GM10248 (cell line): ENCODE measurements at regions not wholly inside any gene's neighbourhood (a gene's known extent, or its start where the extent isn't known, plus 50 kb on each side); places are given as distances from the start of the nearest gene placed in this dataset.

Experiments used
- CTCF ChIA-PET: fragments of 300-600 bp; sonication (Branson Sonifier 250); formaldehyde crosslinking; extraction: SDS; loops from one replicate; lab custom pipeline; 2021; ENCODE audit warnings: antibody characterized with exemption; lab: Yijun Ruan, JAX
- POLR2A ChIA-PET: fragments of 350-650 bp; sonication (Branson Sonifier 250); formaldehyde crosslinking; extraction: SDS; loops from one replicate; lab custom pipeline; 2020; ENCODE audit warnings: antibody characterized with exemption; lab: Yijun Ruan, JAX
- DNase-seq: peaks from one replicate; pipeline ENCODE4 v3.0.0; 2012; ENCODE audit errors: extremely low spot score
- TF ChIP-seq, protein P1 (sequence below): IDR thresholded peaks from 2 replicates; pipeline ENCODE4 v1.5.1; 2012; ENCODE audit warnings: mild to moderate bottlenecking, low read depth; ENCODE audit errors: extremely low read depth, missing control alignments, control extremely low read depth

DNA sequence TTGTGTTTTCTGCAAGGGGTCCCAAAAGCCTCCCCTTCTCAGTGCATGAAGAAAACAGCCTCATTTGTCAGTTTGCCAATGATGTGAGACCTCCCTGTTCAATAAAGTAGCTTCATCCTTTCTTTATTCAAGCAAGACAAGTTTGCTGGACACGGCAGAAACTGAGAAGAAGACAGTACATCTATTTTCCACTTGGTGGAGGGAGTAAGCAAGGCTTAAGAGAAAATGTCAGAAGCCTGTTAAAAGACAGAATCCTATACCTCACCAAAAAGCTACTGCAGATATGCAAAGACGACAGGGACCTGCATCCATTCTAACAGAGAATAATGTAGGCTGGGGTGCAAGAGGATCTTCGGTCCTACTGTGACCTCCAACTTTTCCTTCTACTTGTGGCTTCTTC lies 506.8 kb upstream of the VRK2 start:
- no peak for DNase-seq
- CTCF ChIA-PET, result no interaction called here
- POLR2A ChIA-PET, result no interaction called here
- TF ChIP-seq, protein P1, sequence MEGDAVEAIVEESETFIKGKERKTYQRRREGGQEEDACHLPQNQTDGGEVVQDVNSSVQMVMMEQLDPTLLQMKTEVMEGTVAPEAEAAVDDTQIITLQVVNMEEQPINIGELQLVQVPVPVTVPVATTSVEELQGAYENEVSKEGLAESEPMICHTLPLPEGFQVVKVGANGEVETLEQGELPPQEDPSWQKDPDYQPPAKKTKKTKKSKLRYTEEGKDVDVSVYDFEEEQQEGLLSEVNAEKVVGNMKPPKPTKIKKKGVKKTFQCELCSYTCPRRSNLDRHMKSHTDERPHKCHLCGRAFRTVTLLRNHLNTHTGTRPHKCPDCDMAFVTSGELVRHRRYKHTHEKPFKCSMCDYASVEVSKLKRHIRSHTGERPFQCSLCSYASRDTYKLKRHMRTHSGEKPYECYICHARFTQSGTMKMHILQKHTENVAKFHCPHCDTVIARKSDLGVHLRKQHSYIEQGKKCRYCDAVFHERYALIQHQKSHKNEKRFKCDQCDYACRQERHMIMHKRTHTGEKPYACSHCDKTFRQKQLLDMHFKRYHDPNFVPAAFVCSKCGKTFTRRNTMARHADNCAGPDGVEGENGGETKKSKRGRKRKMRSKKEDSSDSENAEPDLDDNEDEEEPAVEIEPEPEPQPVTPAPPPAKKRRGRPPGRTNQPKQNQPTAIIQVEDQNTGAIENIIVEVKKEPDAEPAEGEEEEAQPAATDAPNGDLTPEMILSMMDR, result no peak

DNA sequence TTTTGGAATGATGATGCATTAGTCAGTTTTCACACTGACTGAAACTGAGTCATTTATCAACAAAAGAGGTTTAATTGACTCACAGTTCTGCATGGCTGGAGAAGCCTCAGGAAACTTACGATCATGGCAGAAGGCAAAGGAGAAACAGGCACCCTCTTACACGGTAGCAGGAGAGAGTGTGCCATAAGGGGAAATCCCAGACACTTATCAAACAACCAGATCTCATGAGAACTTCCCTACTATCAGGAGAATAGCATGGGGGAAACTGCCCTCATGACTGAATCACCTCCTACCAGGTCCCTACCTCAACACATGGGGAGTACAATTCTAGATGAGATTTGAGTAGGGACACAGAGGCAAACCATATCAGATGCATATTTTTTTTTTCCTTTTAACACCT lies 504.5 kb upstream of the VRK2 start:
- ChIA-PET POLR2A (no interaction called here), CTCF (interaction anchor here (0.8 kb wide), 1 partner anchor 11 kb away, joined by 3 read pairs; no protein-coding TSS in a partner anchor)
- no peak for DNase-seq
- TF ChIP-seq, protein P1, result no peak

DNA sequence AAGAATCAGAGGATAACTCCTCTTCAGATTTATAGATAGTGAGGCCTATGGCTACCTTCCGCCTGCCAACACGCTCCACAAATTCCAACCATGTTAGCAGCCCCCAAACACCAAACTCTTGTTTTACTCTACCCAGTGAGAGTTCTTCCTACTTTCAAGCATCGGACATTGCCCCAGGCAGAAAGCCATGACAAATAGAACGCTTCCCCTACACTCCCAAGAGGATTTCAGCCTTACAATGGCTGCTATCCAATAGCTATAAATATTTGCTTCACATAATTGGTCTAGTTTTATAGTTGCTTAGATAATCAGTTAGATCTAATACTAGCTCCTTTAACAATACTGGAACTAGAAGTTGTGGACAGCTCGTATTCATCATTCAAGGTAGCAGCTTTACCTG lies 503.4 kb upstream of the VRK2 start:
- TF ChIP-seq, protein P1, result no peak
- ChIA-PET POLR2A (no interaction called here), CTCF (interaction anchor here (0.9 kb wide), 1 partner anchor 11 kb away, joined by 4 read pairs; no protein-coding TSS in a partner anchor)
- DNase-seq, result no peak

DNA sequence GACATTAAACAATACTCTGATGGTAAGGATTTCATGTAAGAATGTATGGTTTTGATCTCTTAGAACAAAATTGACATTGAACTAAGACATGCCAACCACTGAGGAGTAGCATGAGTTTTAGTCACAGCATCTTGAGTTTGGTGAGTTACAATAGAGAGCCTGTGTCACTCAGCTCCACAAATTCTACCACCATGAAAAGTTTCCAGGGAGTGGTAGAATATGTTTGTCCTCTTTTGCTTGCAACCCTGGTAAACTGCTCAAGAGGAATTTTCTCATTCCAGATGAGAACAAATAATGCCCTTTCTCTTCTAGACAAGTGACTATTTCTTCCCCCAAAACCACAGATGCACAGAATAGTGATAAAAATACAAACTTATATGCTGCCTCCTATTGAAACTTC lies 502.0 kb upstream of the VRK2 start:
- ChIA-PET CTCF (no interaction called here), POLR2A (no interaction called here)
- TF ChIP-seq, protein P1, result no peak
- DNase-seq, result no peak

DNA sequence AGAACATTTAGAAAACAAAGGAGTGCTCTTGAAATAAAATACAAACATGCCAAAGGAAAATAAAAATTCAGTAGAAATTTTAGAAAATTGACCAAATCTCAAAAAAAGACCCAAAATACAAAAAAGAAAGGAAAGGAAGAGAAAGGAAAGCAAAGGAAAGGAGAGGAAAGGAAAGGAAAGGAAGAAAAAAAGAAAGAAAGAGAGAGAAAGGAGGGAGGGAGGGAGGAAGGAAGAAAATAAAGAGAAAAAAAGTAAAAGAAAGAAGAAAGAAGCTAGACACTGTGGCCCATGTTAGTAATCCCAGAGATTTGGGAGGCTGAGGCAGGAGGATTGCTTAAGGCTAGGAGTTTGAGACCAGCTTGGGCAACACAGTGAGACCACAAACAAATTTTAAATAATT lies 500.1 kb upstream of the VRK2 start:
- no peak for DNase-seq
- ChIA-PET POLR2A (no interaction called here), CTCF (no interaction called here)
- TF ChIP-seq, protein P1, result no peak

DNA sequence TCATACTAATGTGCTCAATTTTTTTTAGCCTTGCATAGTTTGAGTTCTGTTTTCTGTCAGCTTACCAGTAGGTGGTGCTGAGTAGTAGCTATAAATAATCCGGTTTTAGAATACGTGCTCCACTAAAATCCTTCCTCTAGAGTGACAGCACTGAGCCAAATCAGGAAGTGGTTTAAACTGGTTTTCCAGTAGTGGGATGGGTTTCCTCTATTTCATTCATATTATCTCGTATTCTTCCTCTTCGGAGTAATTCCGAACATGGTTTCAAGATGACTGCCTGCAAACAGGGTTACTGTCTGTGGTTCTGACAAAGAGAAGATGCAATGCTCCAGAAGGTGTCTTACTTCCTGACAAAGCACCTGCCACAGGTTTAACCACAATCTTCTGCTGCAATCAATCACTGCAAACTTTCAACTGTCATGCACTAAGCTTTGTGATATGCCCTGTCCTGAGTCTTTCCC lies 496.9 kb upstream of the VRK2 start:
- TF ChIP-seq, protein P1, result peak; percentile 48
- peak; percentile 4 for DNase-seq
- POLR2A ChIA-PET, result no interaction called here
- CTCF ChIA-PET, result interaction anchor here (0.7 to 1.9 kb wide), 5 partner anchors 11 to 52 kb away, joined by 3 to 7 read pairs (median 5); no protein-coding TSS in a partner anchor
